DND-41 (cell line): ENCODE measurements at regions not wholly inside any gene's neighbourhood (a gene's known extent, or its start where the extent isn't known, plus 50 kb on each side); places are given as distances from the start of the nearest gene placed in this dataset.

ENCODE experiments used
- CTCF ChIP-seq: IDR thresholded peaks from 2 replicates; pipeline ENCODE4 v1.5.1; 2012; ENCODE audit warnings: borderline replicate concordance, low read length, moderate library complexity, mild to moderate bottlenecking; ENCODE audit not compliant: poor library complexity, severe bottlenecking; ENCODE audit errors: extremely low read depth
- EZH2 ChIP-seq: IDR thresholded peaks from 3 replicates; pipeline ENCODE4 v1.6.1; 2012; ENCODE audit warnings: borderline replicate concordance, low read depth, mild to moderate bottlenecking, moderate library complexity, low read length, inconsistent platforms; ENCODE audit not compliant: severe bottlenecking

GRCh38 chr1:101482306-101482705 lies 245.5 kb downstream of the S1PR1 start:
- TF ChIP-seq CTCF = no peak
- no peak for TF ChIP-seq EZH2
